GM21528 (cell line): ENCODE measurements at regions not wholly inside any gene's neighbourhood (a gene's known extent, or its start where the extent isn't known, plus 50 kb on each side); places are given as distances from the start of the nearest gene placed in this dataset.
A peak's percentile ranks its signal among the peaks of the same experiment; 100 is the strongest.

Experiments
- ATAC-seq: cut with Tn5 transposase; IDR thresholded peaks from one replicate; pipeline ENCODE4 v1.9.1; 2021; ENCODE audit warnings: mild to moderate bottlenecking, moderate library complexity; ENCODE audit not compliant: unreplicated experiment, low FRiP score

GRCh38 chr4:110290511-110290910 is 92.1 kb upstream of the ELOVL6 start:
- no peak for ATAC-seq

- no peak for ATAC-seq
Measured at GRCh38 chr4:110289601-110290100, 91.2 kb upstream of the ELOVL6 start.

GRCh38 chr4:110287130-110287529 is 88.7 kb upstream of the ELOVL6 start:
- peak; percentile 100 for ATAC-seq

GRCh38 chr4:110278127-110278526 is 79.7 kb upstream of the ELOVL6 start:
- ATAC-seq, result no peak

GRCh38 chr4:110275871-110276270 is 77.5 kb upstream of the ELOVL6 start:
- no peak for ATAC-seq

- ATAC-seq, result no peak
Measured at GRCh38 chr4:110271986-110272385, 73.6 kb upstream of the ELOVL6 start.

- ATAC-seq, result no peak
Measured at GRCh38 chr4:110270492-110271197, 72.2 kb upstream of the ELOVL6 start.

- no peak for ATAC-seq
Measured at GRCh38 chr4:110268790-110269189, 70.4 kb upstream of the ELOVL6 start.

- peak; percentile 73 for ATAC-seq
Measured at GRCh38 chr4:110268352-110268751, 69.9 kb upstream of the ELOVL6 start.

- ATAC-seq, result no peak
Measured at GRCh38 chr4:110266136-110266535, 67.7 kb upstream of the ELOVL6 start.

GRCh38 chr4:110265001-110265400 is 66.6 kb upstream of the ELOVL6 start:
- no peak for ATAC-seq

- ATAC-seq, result no peak
Measured at GRCh38 chr4:110260299-110260698, 61.9 kb upstream of the ELOVL6 start.

- ATAC-seq, result no peak
Measured at GRCh38 chr4:110250023-110250387, 51.6 kb upstream of the ELOVL6 start.

- no peak for ATAC-seq
Measured at GRCh38 chr4:110248831-110249253, 50.4 kb upstream of the ELOVL6 start.
